ENCODE measurements at regions not wholly inside any gene's neighbourhood (a gene's known extent, or its start where the extent isn't known, plus 50 kb on each side); places are given as distances from the start of the nearest gene placed in this dataset.
A peak's percentile ranks its signal among the peaks of the same experiment; 100 is the strongest.

- Mint-ChIP-seq H3K27me3 (ENCODE audit: low read depth) (no peaks in the 10 kb centered on the region), H3K9me3 (peaks cover 2 to 7% of the 10 kb centered on the region in 2 donors), H3K4me1 (ENCODE audit: low read depth) (no peaks in the 10 kb centered on the region), H3K27ac (no peak overlapping the region), H3K4me3 (no peak overlapping the region), H3K36me3 (ENCODE audit: insufficient read depth in 2 of 2) (no peaks in the 10 kb centered on the region)
- ATAC-seq (replicated peaks in 1 of 2) (no peak), DNase-seq (no peak)
Measured at GRCh38 chr15:53872410-53872809, 105.8 kb upstream of the UNC13C start.

GRCh38 chr15:53869806-53870073, 108.5 kb upstream of the UNC13C start:
- no peaks in the 10 kb centered on the region for H3K36me3 Mint-ChIP-seq (ENCODE audit: insufficient read depth in 2 of 2)
- no peak overlapping the region for H3K4me3 Mint-ChIP-seq
- peaks cover 2 to 7% of the 10 kb centered on the region in 2 donors for H3K9me3 Mint-ChIP-seq
- H3K4me1 Mint-ChIP-seq (ENCODE audit: low read depth), result no peaks in the 10 kb centered on the region
- ATAC-seq (replicated peaks in 1 of 2), result no peak
- no peaks in the 10 kb centered on the region for H3K27me3 Mint-ChIP-seq (ENCODE audit: low read depth)
- no peak overlapping the region for H3K27ac Mint-ChIP-seq
- no peak for DNase-seq

- DNase-seq (no peak), ATAC-seq (replicated peaks in 1 of 2) (no peak)
- Mint-ChIP-seq H3K4me3 (no peak overlapping the region), H3K36me3 (ENCODE audit: insufficient read depth in 2 of 2) (no peaks in the 10 kb centered on the region), H3K27ac (no peak overlapping the region), H3K4me1 (ENCODE audit: low read depth) (no peaks in the 10 kb centered on the region), H3K9me3 (peaks cover 2 to 7% of the 10 kb centered on the region in 2 donors), H3K27me3 (ENCODE audit: low read depth) (no peaks in the 10 kb centered on the region)
Measured at GRCh38 chr15:53869044-53869805, 109.0 kb upstream of the UNC13C start.

- Mint-ChIP-seq H3K36me3 (ENCODE audit: insufficient read depth in 2 of 2) (no peaks in the 10 kb centered on the region), H3K9me3 (no peaks in the 10 kb centered on the region)
Measured at GRCh38 chr15:53862386-53862785, 102.9 kb upstream of the WDR72 start.

GRCh38 chr15:53861792-53862191, 102.3 kb upstream of the WDR72 start:
- ATAC-seq (replicated peaks in 1 of 2), result no peak
- Mint-ChIP-seq H3K4me3 (no peak overlapping the region), H3K27ac (no peak overlapping the region), H3K4me1 (ENCODE audit: low read depth) (no peaks in the 10 kb centered on the region), H3K36me3 (ENCODE audit: insufficient read depth in 2 of 2) (no peaks in the 10 kb centered on the region), H3K27me3 (ENCODE audit: low read depth) (no peaks in the 10 kb centered on the region), H3K9me3 (no peaks in the 10 kb centered on the region)
- no peak for DNase-seq

More at GRCh38 chr15:53862386-53862785, 102.9 kb upstream of the WDR72 start:
- no peak for ATAC-seq (replicated peaks in 1 of 2)
- Mint-ChIP-seq H3K4me1 (ENCODE audit: low read depth) (no peaks in the 10 kb centered on the region), H3K27me3 (ENCODE audit: low read depth) (no peaks in the 10 kb centered on the region), H3K27ac (no peak overlapping the region), H3K4me3 (no peak overlapping the region)
- DNase-seq, result no peak

- H3K27me3 Mint-ChIP-seq (ENCODE audit: low read depth), result no peaks in the 10 kb centered on the region
- DNase-seq (no peak), ATAC-seq (replicated peaks in 1 of 2) (no peak)
- H3K4me3 Mint-ChIP-seq, result no peak overlapping the region
- H3K9me3 Mint-ChIP-seq, result peaks cover 0 to 2% of the 10 kb centered on the region in 2 donors
- H3K36me3 Mint-ChIP-seq (ENCODE audit: insufficient read depth in 2 of 2), result no peaks in the 10 kb centered on the region
- H3K27ac Mint-ChIP-seq, result no peak overlapping the region
- H3K4me1 Mint-ChIP-seq (ENCODE audit: low read depth), result no peaks in the 10 kb centered on the region
Measured at GRCh38 chr15:53851110-53851848, 91.8 kb upstream of the WDR72 start.

- Mint-ChIP-seq H3K36me3 (ENCODE audit: insufficient read depth in 2 of 2) (no peaks in the 10 kb centered on the region), H3K9me3 (no peaks in the 10 kb centered on the region), H3K27me3 (ENCODE audit: low read depth) (no peaks in the 10 kb centered on the region), H3K4me1 (ENCODE audit: low read depth) (no peaks in the 10 kb centered on the region), H3K27ac (no peak overlapping the region), H3K4me3 (no peak overlapping the region)
- ATAC-seq (replicated peaks in 1 of 2), result no peak
- no peak for DNase-seq
Measured at GRCh38 chr15:53847745-53848144, 88.3 kb upstream of the WDR72 start.

GRCh38 chr15:53844634-53845033, 85.2 kb upstream of the WDR72 start:
- no peaks in the 10 kb centered on the region for H3K4me1 Mint-ChIP-seq (ENCODE audit: low read depth)
- DNase-seq, result no peak
- H3K27ac Mint-ChIP-seq, result no peak overlapping the region
- no peaks in the 10 kb centered on the region for H3K27me3 Mint-ChIP-seq (ENCODE audit: low read depth)
- H3K36me3 Mint-ChIP-seq (ENCODE audit: insufficient read depth in 2 of 2), result no peaks in the 10 kb centered on the region
- no peaks in the 10 kb centered on the region for H3K9me3 Mint-ChIP-seq
- no peak for ATAC-seq (replicated peaks in 1 of 2)
- no peak overlapping the region for H3K4me3 Mint-ChIP-seq

GRCh38 chr15:53843869-53844569, 84.6 kb upstream of the WDR72 start:
- DNase-seq, result no peak
- H3K27me3 Mint-ChIP-seq (ENCODE audit: low read depth), result no peaks in the 10 kb centered on the region
- H3K4me1 Mint-ChIP-seq (ENCODE audit: low read depth), result no peaks in the 10 kb centered on the region
- H3K36me3 Mint-ChIP-seq (ENCODE audit: insufficient read depth in 2 of 2), result no peaks in the 10 kb centered on the region
- H3K9me3 Mint-ChIP-seq, result no peaks in the 10 kb centered on the region
- ATAC-seq (replicated peaks in 1 of 2), result no peak
- no peak overlapping the region for H3K4me3 Mint-ChIP-seq
- H3K27ac Mint-ChIP-seq, result no peak overlapping the region

GRCh38 chr15:53843166-53843565, 83.7 kb upstream of the WDR72 start:
- no peak for ATAC-seq (replicated peaks in 1 of 2)
- Mint-ChIP-seq H3K27ac (no peak overlapping the region), H3K9me3 (no peaks in the 10 kb centered on the region), H3K4me3 (no peak overlapping the region), H3K27me3 (ENCODE audit: low read depth) (no peaks in the 10 kb centered on the region), H3K4me1 (ENCODE audit: low read depth) (no peaks in the 10 kb centered on the region), H3K36me3 (ENCODE audit: insufficient read depth in 2 of 2) (no peaks in the 10 kb centered on the region)
- no peak for DNase-seq

- Mint-ChIP-seq H3K27me3 (ENCODE audit: low read depth) (no peaks in the 10 kb centered on the region), H3K9me3 (no peaks in the 10 kb centered on the region), H3K36me3 (ENCODE audit: insufficient read depth in 2 of 2) (no peaks in the 10 kb centered on the region), H3K27ac (no peak overlapping the region), H3K4me3 (no peak overlapping the region), H3K4me1 (ENCODE audit: low read depth) (no peaks in the 10 kb centered on the region)
- ATAC-seq (replicated peaks in 1 of 2) (no peak), DNase-seq (no peak)
Measured at GRCh38 chr15:53841651-53842050, 82.2 kb upstream of the WDR72 start.

GRCh38 chr15:53840681-53841080, 81.2 kb upstream of the WDR72 start:
- no peak for DNase-seq
- no peak overlapping the region for H3K27ac Mint-ChIP-seq

GRCh38 chr15:53837263-53837662, 77.8 kb upstream of the WDR72 start:
- no peak for DNase-seq
- no peak overlapping the region for H3K27ac Mint-ChIP-seq
- no peaks in the 10 kb centered on the region for H3K36me3 Mint-ChIP-seq (ENCODE audit: insufficient read depth in 2 of 2)

More at GRCh38 chr15:53840681-53841080, 81.2 kb upstream of the WDR72 start:
- no peaks in the 10 kb centered on the region for H3K27me3 Mint-ChIP-seq (ENCODE audit: low read depth)
- H3K4me3 Mint-ChIP-seq, result no peak overlapping the region
- H3K9me3 Mint-ChIP-seq, result no peaks in the 10 kb centered on the region
- no peak for ATAC-seq (replicated peaks in 1 of 2)
- H3K36me3 Mint-ChIP-seq (ENCODE audit: insufficient read depth in 2 of 2), result no peaks in the 10 kb centered on the region
- H3K4me1 Mint-ChIP-seq (ENCODE audit: low read depth), result no peaks in the 10 kb centered on the region

More at GRCh38 chr15:53837263-53837662, 77.8 kb upstream of the WDR72 start:
- peak; percentile 24 to 33 for ATAC-seq (replicated peaks in 1 of 2)
- Mint-ChIP-seq H3K27me3 (ENCODE audit: low read depth) (no peaks in the 10 kb centered on the region), H3K4me1 (ENCODE audit: low read depth) (no peaks in the 10 kb centered on the region), H3K4me3 (no peak overlapping the region), H3K9me3 (no peaks in the 10 kb centered on the region)
